Fibroblast of lung (primary cell): ENCODE measurements at regions not wholly inside any gene's neighbourhood (a gene's known extent, or its start where the extent isn't known, plus 50 kb on each side); places are given as distances from the start of the nearest gene placed in this dataset.

Source experiments
- DNase-seq, 2 donors: peaks; one replicate each; pipeline versions ENCODE4 v3.0.0 to v3.0.0-alpha.2; 2010; ENCODE audit warnings: low read depth in 2 of 2
- H2AFZ ChIP-seq: 2 replicates; pipeline ENCODE4 v1.5.1; 2012; ENCODE audit warnings: low read length, control low read depth, inconsistent platforms
- H3K27ac ChIP-seq: 2 replicates; pipeline ENCODE4 v1.5.1; 2011; ENCODE audit warnings: low read length, control low read depth; ENCODE audit not compliant: insufficient read depth
- H3K27me3 ChIP-seq: 2 replicates; pipeline ENCODE4 v1.5.1; 2011; ENCODE audit warnings: mild to moderate bottlenecking, low read length; ENCODE audit not compliant: control insufficient read depth, insufficient read depth
- H3K36me3 ChIP-seq: 2 replicates; pipeline ENCODE4 v1.5.1; 2011; ENCODE audit warnings: low read length; ENCODE audit not compliant: control insufficient read depth, insufficient read depth
- H3K4me1 ChIP-seq: 2 replicates; pipeline ENCODE4 v1.5.1; 2011; ENCODE audit warnings: low read length; ENCODE audit not compliant: control insufficient read depth, insufficient read depth; ENCODE audit errors: extremely low read depth
- H3K4me2 ChIP-seq: 2 replicates; pipeline ENCODE4 v1.5.1; 2011; ENCODE audit warnings: low read length, control low read depth; ENCODE audit not compliant: insufficient read depth; ENCODE audit errors: extremely low read depth
- H3K4me3 ChIP-seq, 4 experiments: fragments of 200-600 bp in 1 of 4; sonication (generic) in 1 of 4; replicated peaks in 1 of 4; 2 replicates each; pipeline ENCODE4 v1.5.1; 2011 to 2016; ENCODE audit warnings: low read length in 4 of 4, low read depth in 3 of 4, mild to moderate bottlenecking in 3 of 4, control low read depth in 2 of 4, inconsistent platforms in 1 of 4, mixed read lengths in 1 of 4; ENCODE audit not compliant: insufficient read depth in 1 of 4; ENCODE audit errors: control extremely low read depth in 1 of 4
- H3K79me2 ChIP-seq: 2 replicates; pipeline ENCODE4 v1.5.1; 2012; ENCODE audit warnings: mild to moderate bottlenecking, low read length, inconsistent platforms; ENCODE audit not compliant: control insufficient read depth, insufficient read depth
- H3K9ac ChIP-seq: 2 replicates; pipeline ENCODE4 v1.5.1; 2011; ENCODE audit warnings: mild to moderate bottlenecking, low read length, control low read depth; ENCODE audit not compliant: insufficient read depth
- H3K9me3 ChIP-seq: 2 replicates; pipeline ENCODE4 v1.5.1; 2012; ENCODE audit warnings: low read depth, low read length; ENCODE audit not compliant: control insufficient read depth, insufficient read depth
- H4K20me1 ChIP-seq: 2 replicates; pipeline ENCODE4 v1.5.1; 2011; ENCODE audit warnings: low read length; ENCODE audit not compliant: control insufficient read depth, insufficient read depth; ENCODE audit errors: extremely low read depth
- EZH2 ChIP-seq: IDR thresholded peaks from 2 replicates; pipeline ENCODE4 v1.5.1; 2012; ENCODE audit warnings: low read length, control low read depth, mild to moderate bottlenecking; ENCODE audit errors: missing control alignments
- TF ChIP-seq, protein P1 (sequence below), 2 donors: IDR thresholded peaks in 1 of 2; conservative IDR thresholded peaks in 1 of 2; 1 replicate in 1 of 2; 2 replicates in 1 of 2; pipeline ENCODE4 v1.5.1; 2011 to 2012; ENCODE audit warnings: low read length in 2 of 2, control low read depth in 1 of 2, inconsistent platforms in 1 of 2, low read depth in 1 of 2, mild to moderate bottlenecking in 1 of 2

DNA sequence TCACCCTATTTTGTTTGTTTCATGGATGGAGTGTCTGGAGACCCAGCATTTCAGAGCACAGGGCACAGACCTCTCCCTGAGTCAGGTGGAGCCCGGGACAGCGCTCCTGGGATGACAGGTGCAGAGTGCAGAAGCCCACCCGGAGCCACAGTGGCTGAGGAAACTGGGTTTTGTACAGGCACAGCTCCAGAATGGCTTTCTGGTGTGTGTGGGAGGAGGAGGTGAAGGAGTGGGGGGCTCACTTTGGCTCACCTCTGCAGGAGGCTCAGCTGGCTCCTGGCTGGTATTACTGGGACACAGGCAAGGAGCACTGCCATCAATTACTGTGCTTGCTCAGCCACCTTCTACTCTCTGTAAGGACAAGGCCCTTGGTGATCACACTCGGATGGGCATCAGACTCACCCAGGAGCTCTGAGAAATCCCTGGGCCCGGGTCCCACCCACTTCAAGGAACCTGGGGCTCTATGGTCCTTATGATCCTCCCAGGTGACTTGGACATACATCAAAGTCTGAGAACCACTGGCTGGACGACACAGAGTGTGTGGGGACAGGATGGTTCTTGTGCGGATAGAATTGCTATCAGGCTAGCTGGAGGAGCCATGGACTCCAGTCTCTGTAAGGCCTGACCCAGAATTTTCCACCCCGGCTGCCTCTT lies 221.1 kb upstream of the ZNF32 start:
- TF ChIP-seq EZH2 = no peak
- TF ChIP-seq, protein P1, sequence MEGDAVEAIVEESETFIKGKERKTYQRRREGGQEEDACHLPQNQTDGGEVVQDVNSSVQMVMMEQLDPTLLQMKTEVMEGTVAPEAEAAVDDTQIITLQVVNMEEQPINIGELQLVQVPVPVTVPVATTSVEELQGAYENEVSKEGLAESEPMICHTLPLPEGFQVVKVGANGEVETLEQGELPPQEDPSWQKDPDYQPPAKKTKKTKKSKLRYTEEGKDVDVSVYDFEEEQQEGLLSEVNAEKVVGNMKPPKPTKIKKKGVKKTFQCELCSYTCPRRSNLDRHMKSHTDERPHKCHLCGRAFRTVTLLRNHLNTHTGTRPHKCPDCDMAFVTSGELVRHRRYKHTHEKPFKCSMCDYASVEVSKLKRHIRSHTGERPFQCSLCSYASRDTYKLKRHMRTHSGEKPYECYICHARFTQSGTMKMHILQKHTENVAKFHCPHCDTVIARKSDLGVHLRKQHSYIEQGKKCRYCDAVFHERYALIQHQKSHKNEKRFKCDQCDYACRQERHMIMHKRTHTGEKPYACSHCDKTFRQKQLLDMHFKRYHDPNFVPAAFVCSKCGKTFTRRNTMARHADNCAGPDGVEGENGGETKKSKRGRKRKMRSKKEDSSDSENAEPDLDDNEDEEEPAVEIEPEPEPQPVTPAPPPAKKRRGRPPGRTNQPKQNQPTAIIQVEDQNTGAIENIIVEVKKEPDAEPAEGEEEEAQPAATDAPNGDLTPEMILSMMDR (conservative IDR thresholded peaks at IDR 0.05 in 1 of 2, IDR thresholded peaks at IDR 0.05 in 1 of 2; ENCODE audit: low read depth in 1 of 2, low read length in 2 of 2) = no peak
- DNase-seq = no peak

DNA sequence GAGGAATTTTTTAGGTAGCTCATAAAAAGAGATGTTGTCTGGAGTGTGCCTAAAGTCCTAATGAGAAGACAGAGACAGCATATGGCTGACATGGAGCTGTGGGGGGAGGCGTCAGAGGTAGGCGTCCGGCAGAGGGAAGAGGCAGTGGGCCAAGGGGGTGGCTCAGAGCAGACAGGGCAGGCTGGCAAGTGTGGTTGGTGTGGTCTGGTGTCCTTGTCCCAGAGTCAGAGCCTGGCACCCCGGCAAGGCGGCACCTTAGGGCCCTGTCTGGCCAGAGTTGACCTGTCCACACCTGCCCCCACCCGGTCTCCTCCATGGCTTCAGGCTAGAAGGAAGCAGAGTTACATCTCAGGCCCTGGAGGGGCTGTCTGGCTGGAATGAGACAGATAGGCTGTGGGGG lies 220.3 kb upstream of the ZNF32 start:
- no peak overlapping the region for H3K4me2 ChIP-seq
- TF ChIP-seq, protein P1 (conservative IDR thresholded peaks at IDR 0.05 in 1 of 2, IDR thresholded peaks at IDR 0.05 in 1 of 2; ENCODE audit: low read depth in 1 of 2, low read length in 2 of 2) = no peak
- no peak for TF ChIP-seq EZH2
- no peak for DNase-seq
- H3K9ac ChIP-seq = no peak overlapping the region
- no peaks in the 10 kb centered on the region for H3K9me3 ChIP-seq
- H3K4me1 ChIP-seq = peaks cover 20% of the 10 kb centered on the region
- H4K20me1 ChIP-seq = no peaks in the 10 kb centered on the region
- H3K36me3 ChIP-seq = no peaks in the 10 kb centered on the region
- no peaks in the 10 kb centered on the region for H3K27me3 ChIP-seq
- H3K79me2 ChIP-seq = no peaks in the 10 kb centered on the region
- H3K4me3 ChIP-seq = no peak overlapping the region
- H3K27ac ChIP-seq = no peak overlapping the region
- no peak overlapping the region for H2AFZ ChIP-seq

More for the DNA sequence above, 221.1 kb upstream of the ZNF32 start:
- H3K27me3 ChIP-seq = no peaks in the 10 kb centered on the region
- H3K79me2 ChIP-seq = no peaks in the 10 kb centered on the region
- H3K4me2 ChIP-seq = no peak overlapping the region
- peaks cover 14% of the 10 kb centered on the region for H3K4me1 ChIP-seq
- no peaks in the 10 kb centered on the region for H3K36me3 ChIP-seq
- no peak overlapping the region for H3K9ac ChIP-seq
- no peak overlapping the region for H3K27ac ChIP-seq
- no peaks in the 10 kb centered on the region for H4K20me1 ChIP-seq
- H3K4me3 ChIP-seq = no peak overlapping the region
- no peak overlapping the region for H2AFZ ChIP-seq
- H3K9me3 ChIP-seq = no peaks in the 10 kb centered on the region

DNA sequence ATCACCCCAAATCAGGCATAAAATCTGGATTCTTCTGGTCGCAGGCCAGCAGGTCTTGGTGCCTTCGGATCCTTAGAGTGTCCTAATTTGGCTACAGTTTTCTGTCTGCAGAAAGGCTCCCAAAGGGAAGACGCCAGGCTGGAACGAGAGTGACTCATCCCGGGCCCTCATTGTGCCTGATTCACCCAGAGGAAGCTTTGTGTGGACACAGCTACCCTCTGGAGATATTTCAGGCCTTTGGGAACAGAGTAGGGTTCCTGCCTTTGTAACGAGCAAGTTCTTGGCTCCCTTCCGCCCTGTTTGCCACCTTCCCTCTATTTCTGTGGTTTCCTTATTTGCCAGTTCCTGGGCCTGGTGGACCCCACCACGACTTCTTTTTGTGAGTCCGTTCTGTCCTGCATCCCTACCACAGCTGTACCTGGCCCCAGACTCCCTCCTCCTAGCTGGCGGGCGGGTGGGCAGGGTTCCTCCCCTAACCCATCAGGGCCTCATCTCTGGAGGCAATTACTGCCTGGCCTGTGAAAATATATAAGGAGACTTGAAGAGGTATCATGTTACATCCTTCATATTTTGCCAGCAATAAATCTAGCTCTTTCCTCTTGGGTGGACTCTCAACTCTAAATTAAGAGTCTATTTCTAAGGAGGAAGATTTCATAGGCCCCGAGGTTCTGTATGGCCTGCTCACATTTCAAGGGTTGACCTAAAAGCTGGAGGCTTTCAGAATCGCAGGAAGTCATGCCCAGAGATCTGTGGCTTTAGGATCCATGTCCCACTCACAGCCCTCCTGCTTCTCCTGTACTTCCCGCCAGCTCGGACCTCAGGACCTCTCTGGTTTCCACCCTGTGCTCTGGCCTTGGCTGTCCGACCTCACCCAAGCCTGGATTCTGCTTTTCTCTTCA lies 219.2 kb upstream of the ZNF32 start:
- no peak overlapping the region for H3K9ac ChIP-seq
- H3K9me3 ChIP-seq = no peaks in the 10 kb centered on the region
- H3K4me3 ChIP-seq = no peak overlapping the region
- DNase-seq = peak; percentile 77 to 89
- H4K20me1 ChIP-seq = no peaks in the 10 kb centered on the region
- H3K79me2 ChIP-seq = no peaks in the 10 kb centered on the region
- no peak overlapping the region for H3K4me2 ChIP-seq
- peak overlapping the region; percentile 44 for H3K27ac ChIP-seq
- H2AFZ ChIP-seq = peak overlapping the region; percentile 27
- no peak for TF ChIP-seq EZH2
- TF ChIP-seq, protein P1 (conservative IDR thresholded peaks at IDR 0.05 in 1 of 2, IDR thresholded peaks at IDR 0.05 in 1 of 2; ENCODE audit: low read depth in 1 of 2, low read length in 2 of 2) = no peak
- no peaks in the 10 kb centered on the region for H3K36me3 ChIP-seq
- H3K4me1 ChIP-seq = peaks cover 30% of the 10 kb centered on the region
- no peaks in the 10 kb centered on the region for H3K27me3 ChIP-seq
